ENCODE measurements at regions not wholly inside any gene's neighbourhood (a gene's known extent, or its start where the extent isn't known, plus 50 kb on each side); places are given as distances from the start of the nearest gene placed in this dataset.
A peak's percentile ranks its signal among the peaks of the same experiment; 100 is the strongest.

DNA sequence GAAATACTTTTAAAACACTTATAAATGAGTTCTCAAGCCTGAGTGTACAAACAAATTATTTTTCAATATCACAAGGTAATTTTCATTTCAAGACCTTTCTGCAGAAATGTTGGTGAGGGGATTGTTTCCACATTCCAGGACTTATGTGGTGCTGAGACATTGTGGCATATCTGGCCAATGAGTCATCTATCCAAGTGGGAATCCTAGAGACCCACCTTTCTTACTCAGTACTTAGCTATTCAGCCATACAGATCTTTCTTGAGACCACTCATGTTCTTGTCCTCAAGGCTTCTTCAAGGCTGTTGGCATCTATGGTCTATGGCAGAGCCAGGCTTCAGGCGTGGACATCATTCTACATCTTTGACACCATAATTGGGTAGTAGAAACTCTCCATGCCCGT lies 225.4 kb downstream of the DKK1 start:
- CTCF ChIA-PET: no interaction called here
- intact Hi-C loops (cut with micrococcal nuclease): no loop called here
- H3K9ac ChIP-seq (ENCODE audit: low read depth, low read length): no peak overlapping the region

More for the DNA sequence above, 225.4 kb downstream of the DKK1 start:
- Histone ChIP-seq H3K4me3 (ENCODE audit: insufficient read depth, low read depth, low read length) (no peak overlapping the region), H3K36me3 (ENCODE audit: control insufficient read depth, insufficient read depth, low read length) (no peaks in the 10 kb centered on the region), H3K4ac (ENCODE audit: low read depth, low read length) (peak overlapping the region; percentile 81), H2BK15ac (ENCODE audit: low read depth, low read length) (peak overlapping the region; percentile 9; the same call in 1 of the 3 replicates), H3K56ac (ENCODE audit: extremely low read depth, insufficient read depth, low read length) (no peak overlapping the region), H4K91ac (ENCODE audit: insufficient read depth, low read depth, low read length) (peak overlapping the region; percentile 50; the same call in 1 of the 2 replicates), H4K5ac (ENCODE audit: low read depth, low read length) (0 out of 2 replicates have a peak overlapping the region, but pooled peaks have one; percentile 16), H2BK5ac (ENCODE audit: low read depth, low read length, poor library complexity, severe bottlenecking) (no peak overlapping the region), H3K27me3 (ENCODE audit: control insufficient read depth, insufficient read depth, low read length) (no peaks in the 10 kb centered on the region), H3K9me1 (ENCODE audit: insufficient read depth, low read length) (peaks cover 8% of the 10 kb centered on the region), H3K9me3 (ENCODE audit: control insufficient read depth, insufficient read depth, low read length) (no peaks in the 10 kb centered on the region), H3K23ac (ENCODE audit: low read depth, low read length) (no peak overlapping the region; the same call in 1 of the 2 replicates), H4K8ac (ENCODE audit: low read depth in 2 of 2, low read length in 2 of 2) (no peak overlapping the region), H2AK9ac (replicated peaks; ENCODE audit: low read depth, low read length, poor library complexity) (peak overlapping the region; percentile 31), H3K14ac (replicated peaks; ENCODE audit: low read depth, low read length) (peak overlapping the region; percentile 79), H2AFZ (replicated peaks; ENCODE audit: low read length, poor library complexity) (peak overlapping the region; percentile 34), H2BK120ac (ENCODE audit: low read depth, low read length) (peak overlapping the region; percentile 90), H4K20me1 (ENCODE audit: insufficient read depth, low read length) (no peaks in the 10 kb centered on the region), H3K4me1 (ENCODE audit: control insufficient read depth, insufficient read depth, low read length) (peaks cover 3% of the 10 kb centered on the region), H2AK5ac (ENCODE audit: low read depth, low read length) (peak overlapping the region; percentile 10), H3K79me1 (ENCODE audit: low read depth in 1 of 2, low read length in 2 of 2) (no peaks in the 10 kb centered on the region), H3K27ac (ENCODE audit: insufficient read depth, low read length) (no peak overlapping the region), H3K4me2 (ENCODE audit: low read depth, low read length) (no peak overlapping the region), H3K18ac (ENCODE audit: low read depth, low read length) (no peak overlapping the region), H2BK20ac (ENCODE audit: low read depth, low read length) (peak overlapping the region; percentile 83)
- POLR2A ChIA-PET (ENCODE audit: unreplicated experiment): no interaction called here
- ATAC-seq (ENCODE audit: low read depth): peak; percentile 11; the same call in 1 of the 2 replicates
- DNase-seq: peak; percentile 47
- no CpG with 5 or more reads among the region's 2 CpGs for WGBS, 2 experiments (ENCODE audit: extremely low coverage in 2 of 2, insufficient read length in 1 of 2)
- dilution Hi-C loops (cut with HindIII; ENCODE audit: low sequenced_read_pairs, unreplicated experiment): no loop called here
- in situ Hi-C loops (cut with MboI; ENCODE audit: low sequenced_read_pairs): no loop called here
- no peak for TF ChIP-seq RCOR1 (IDR thresholded peaks at IDR 0.05; ENCODE audit: insufficient replicate concordance, low read length)
- peak; percentile 44; the same call in 1 of the 2 replicates for TF ChIP-seq FOS (IDR thresholded peaks at IDR 0.05; ENCODE audit: low read depth, low read length)
- TF ChIP-seq RAD21 (IDR thresholded peaks at IDR 0.05; ENCODE audit: low read length): no peak
- no TSS peak for BruUV-seq (replicated peaks)

Measured in IMR-90 (cell line).